HG02623 (cell line): ENCODE measurements at regions not wholly inside any gene's neighbourhood (a gene's known extent, or its start where the extent isn't known, plus 50 kb on each side); places are given as distances from the start of the nearest gene placed in this dataset.

Experiments
- ATAC-seq: cut with Tn5 transposase; IDR thresholded peaks from one replicate; pipeline ENCODE4 v1.9.1; 2021; ENCODE audit warnings: moderate library complexity; ENCODE audit not compliant: unreplicated experiment

GRCh38 chr4:74878323-74878722 is 54.6 kb upstream of the PARM1 start:
- ATAC-seq: no peak

DNA sequence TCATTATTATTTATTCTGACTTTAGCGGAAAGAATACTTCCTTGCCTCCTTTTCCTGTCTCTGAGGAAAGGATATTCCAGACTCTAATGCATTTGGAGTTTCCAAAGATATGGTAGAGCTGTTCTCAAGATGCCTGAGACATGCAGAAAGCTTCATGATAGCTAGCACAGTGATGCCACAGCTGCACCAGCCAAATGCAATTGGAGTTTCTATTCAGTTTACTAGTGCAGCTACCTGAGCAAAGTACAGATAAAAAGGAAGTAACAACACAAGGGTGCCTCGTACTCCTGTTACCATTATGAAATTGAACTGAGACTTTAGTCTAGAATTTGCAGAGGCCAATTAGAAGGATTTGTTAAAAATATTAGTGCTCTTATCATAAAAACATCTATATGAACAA is 57.5 kb upstream of the PARM1 start:
- no peak for ATAC-seq

DNA sequence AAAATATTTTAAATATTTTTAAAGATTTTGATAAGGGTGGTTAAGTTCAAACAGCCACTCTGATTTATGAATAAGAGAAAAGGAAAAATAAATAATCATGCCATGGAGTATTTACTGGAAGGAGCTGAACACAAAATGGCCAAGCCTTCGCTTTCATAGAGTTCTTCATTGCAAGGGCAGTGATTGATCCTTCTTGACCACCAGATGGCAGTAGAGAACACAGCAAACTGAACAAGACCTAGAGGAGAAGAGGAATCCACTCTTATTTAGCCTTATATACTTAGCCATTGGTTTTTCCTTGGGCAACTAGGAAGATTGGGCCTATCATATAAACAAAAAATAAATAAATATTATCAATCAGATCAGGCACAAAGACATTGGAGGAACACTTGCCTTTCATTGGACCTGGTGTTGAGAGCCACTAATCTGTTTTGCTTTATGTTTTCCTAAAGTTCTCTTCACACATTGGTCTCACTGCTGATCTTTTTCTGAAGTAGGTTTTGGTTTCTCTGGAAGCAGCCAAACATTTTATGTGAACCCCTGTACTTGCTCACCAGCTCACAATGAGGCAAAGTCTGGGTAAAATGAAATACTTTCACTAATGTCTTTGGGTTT is 58.1 kb upstream of the PARM1 start:
- ATAC-seq: peak; percentile 42

DNA sequence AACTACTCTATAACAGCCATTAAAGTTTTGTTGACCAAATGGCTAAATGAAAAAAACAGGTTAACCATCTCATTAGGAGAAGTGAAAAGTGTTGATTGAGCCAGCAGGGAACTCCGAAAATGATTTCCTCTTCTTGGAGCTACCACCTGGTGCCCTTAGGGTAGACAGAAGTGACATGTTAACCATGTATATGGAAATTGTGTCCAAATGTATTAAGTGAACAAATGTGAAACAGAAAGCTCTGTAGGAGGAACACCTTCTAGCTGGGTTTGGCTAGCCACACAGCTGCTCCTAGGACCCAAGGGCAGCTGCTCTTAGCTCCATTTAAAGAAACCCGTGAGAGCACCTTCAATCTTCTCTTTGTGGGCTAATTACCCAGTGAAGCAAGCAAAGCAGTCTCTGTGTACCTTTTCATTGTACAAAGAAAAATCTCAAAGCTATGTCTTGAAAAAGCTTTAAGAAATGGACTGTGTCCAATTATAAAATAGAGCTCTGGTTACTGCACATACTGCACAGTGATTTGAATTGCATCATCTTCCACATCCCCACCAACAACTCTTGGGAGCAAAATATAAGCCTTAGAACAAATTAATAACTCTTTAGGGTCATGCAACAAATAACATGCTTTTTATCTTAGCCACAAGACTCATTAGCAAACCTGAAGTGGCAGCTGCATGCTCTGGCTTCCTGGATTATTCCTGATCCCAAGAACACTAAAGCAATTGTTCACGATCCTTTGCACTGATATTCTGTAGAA is 59.2 kb upstream of the PARM1 start:
- peak; percentile 94 for ATAC-seq

- no peak for ATAC-seq
Measured at GRCh38 chr4:74858921-74859562, 64.7 kb upstream of the BTC start.

GRCh38 chr4:74855879-74856278 is 61.6 kb upstream of the BTC start:
- no peak for ATAC-seq

DNA sequence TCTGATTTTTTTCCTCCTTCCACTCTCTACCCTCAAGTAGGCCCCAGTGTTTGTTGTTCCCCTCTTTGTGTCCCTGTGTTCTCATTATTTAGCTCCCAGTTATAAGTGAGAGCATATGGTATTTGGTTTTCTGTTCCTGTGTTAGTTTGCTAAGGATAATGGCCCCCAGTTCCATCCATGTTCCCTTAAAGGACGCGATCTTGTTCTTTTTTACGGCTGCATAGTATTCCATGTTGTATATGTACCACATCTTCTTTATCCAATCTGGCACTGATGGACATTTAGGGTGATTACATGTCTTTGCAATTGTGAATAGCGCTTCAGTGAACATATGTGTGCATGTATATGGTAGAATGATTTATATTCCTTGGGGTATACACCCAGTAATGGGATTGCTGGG is 54.5 kb upstream of the BTC start:
- no peak for ATAC-seq

DNA sequence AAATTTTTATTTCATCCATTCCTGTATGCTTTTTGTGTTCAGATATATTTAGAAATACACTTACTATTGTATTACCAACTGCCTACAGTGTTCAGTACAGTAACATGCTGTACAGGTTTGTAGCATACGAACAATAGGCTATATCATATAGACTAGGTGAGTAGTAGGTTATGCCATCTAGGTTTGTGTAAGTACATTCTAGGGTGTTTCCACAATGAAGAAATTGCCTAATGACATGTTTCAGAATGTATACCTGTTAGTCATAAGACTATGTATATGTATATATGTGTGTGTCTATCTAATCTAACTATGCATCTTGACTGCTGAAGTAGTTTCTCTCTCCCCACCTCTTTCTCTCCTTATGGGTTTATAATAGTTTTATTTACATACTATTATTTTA is 51.5 kb upstream of the BTC start:
- ATAC-seq: no peak
